Activated CD8-positive, alpha-beta memory T cell treated with anti-CD3 and anti-CD28 coated beads, Interleukin-2, amount 10 ng/mL, durations not matched to agents 7 days and 5 days (primary cell): ENCODE measurements at regions not wholly inside any gene's neighbourhood (a gene's known extent, or its start where the extent isn't known, plus 50 kb on each side); places are given as distances from the start of the nearest gene placed in this dataset.

Source experiments
- ATAC-seq: fragments of 150-1000 bp; cut with Tn5 transposase; one replicate; pipeline ENCODE4 v1.10.0; 2021; ENCODE audit warnings: moderate library complexity
- CTCF ChIA-PET: fragments of 350-600 bp; sonication (Branson Sonifier 250); formaldehyde crosslinking; loops from one replicate; lab custom pipeline; 2021; ENCODE audit warnings: antibody characterized with exemption; lab: Charles Lee
- DNase-seq: peaks from one replicate; pipeline ENCODE4 v3.0.0-alpha.2; 2020
- H3K27ac Mint-ChIP-seq: one replicate; pipeline ENCODE4 v1.8.0; 2021; ENCODE audit warnings: mild to moderate bottlenecking, mixed read lengths
- H3K27me3 Mint-ChIP-seq: one replicate; pipeline ENCODE4 v1.8.0; 2021; ENCODE audit warnings: mixed read lengths
- H3K36me3 Mint-ChIP-seq: one replicate; pipeline ENCODE4 v1.8.0; 2021; ENCODE audit warnings: mild to moderate bottlenecking, mixed read lengths
- H3K4me1 Mint-ChIP-seq: one replicate; pipeline ENCODE4 v1.8.0; 2021; ENCODE audit warnings: mixed read lengths
- H3K4me3 Mint-ChIP-seq: one replicate; pipeline ENCODE4 v1.8.0; 2021; ENCODE audit warnings: mild to moderate bottlenecking, moderate library complexity, mixed read lengths
- H3K9me3 Mint-ChIP-seq: one replicate; pipeline ENCODE4 v1.8.0; 2022; ENCODE audit warnings: low read depth, mixed read lengths

- Mint-ChIP-seq H3K4me3 (no peak overlapping the region), H3K27ac (no peak overlapping the region), H3K36me3 (no peaks in the 10 kb centered on the region), H3K4me1 (no peaks in the 10 kb centered on the region), H3K9me3 (no peaks in the 10 kb centered on the region), H3K27me3 (no peaks in the 10 kb centered on the region)
- DNase-seq (no peak), ATAC-seq (no peak)
- CTCF ChIA-PET = no interaction called here
Observed at GRCh38 chr14:54104601-54105145, 148.0 kb upstream of the BMP4 start.

DNA sequence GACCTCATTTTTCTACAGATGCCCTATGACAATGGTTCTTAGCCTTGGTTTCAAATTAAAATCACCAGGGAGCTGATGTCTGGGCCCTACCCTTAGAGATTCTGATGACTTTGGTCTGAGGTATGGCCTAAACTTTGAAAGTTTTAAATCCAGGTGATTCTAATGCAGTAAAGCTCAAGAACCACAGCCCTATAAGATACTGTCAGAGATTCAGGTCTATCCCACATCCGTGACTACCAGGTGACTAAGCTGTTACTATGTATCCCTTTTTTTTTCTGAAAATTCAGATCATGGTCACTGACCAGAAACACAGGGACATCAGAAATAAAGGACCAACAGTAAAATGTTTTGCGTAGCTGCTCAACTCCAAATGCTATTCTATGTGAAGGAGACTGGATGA is 148.8 kb upstream of the BMP4 start:
- DNase-seq (no peak), ATAC-seq (no peak)
- Mint-ChIP-seq H3K9me3 (no peaks in the 10 kb centered on the region), H3K27ac (no peak overlapping the region), H3K4me1 (no peaks in the 10 kb centered on the region), H3K27me3 (no peaks in the 10 kb centered on the region), H3K4me3 (no peak overlapping the region), H3K36me3 (no peaks in the 10 kb centered on the region)
- CTCF ChIA-PET = no interaction called here

GRCh38 chr14:54105898-54106297 is 149.3 kb upstream of the BMP4 start:
- no peak overlapping the region for H3K4me3 Mint-ChIP-seq
- ATAC-seq = no peak
- H3K27me3 Mint-ChIP-seq = no peaks in the 10 kb centered on the region
- DNase-seq = no peak
- no peak overlapping the region for H3K27ac Mint-ChIP-seq
- H3K36me3 Mint-ChIP-seq = no peaks in the 10 kb centered on the region
- H3K9me3 Mint-ChIP-seq = no peaks in the 10 kb centered on the region
- CTCF ChIA-PET = no interaction called here
- no peaks in the 10 kb centered on the region for H3K4me1 Mint-ChIP-seq

DNA sequence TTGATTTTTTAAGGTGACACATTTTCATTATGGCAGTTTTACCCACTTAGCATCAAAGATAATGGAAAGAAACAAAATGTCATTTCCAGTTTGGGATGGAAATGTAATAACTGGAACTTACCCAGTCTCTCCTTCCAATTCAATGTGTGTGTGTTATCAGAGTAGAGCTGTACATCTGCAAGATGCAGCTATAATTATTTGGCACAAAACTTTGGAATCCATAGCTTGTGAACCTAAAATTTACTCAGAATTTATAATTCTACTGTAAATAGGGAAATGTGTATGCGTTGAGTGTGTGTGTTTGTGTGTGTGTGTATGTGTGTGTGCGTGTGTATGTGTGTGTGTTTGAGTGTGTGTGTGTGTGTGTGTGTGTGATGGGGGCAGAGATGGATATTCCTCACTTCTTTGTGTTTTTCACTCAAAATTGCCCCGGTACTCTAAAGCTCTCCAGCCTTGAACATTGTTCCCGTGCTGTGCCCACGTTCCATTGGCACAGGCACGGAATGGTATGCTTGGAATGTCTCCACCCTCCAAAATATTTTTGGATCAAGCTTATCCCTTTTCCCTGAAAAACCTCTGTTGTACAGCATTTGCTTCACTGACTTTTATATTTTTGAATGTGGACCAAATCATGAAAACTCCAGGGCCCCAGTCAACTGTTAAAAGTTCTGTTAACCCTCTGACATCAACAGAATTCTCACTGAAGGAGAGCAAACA is 150.2 kb upstream of the BMP4 start:
- no peaks in the 10 kb centered on the region for H3K4me1 Mint-ChIP-seq
- DNase-seq (no peak), ATAC-seq (no peak)
- H3K9me3 Mint-ChIP-seq = no peaks in the 10 kb centered on the region
- CTCF ChIA-PET = no interaction called here
- H3K36me3 Mint-ChIP-seq = no peaks in the 10 kb centered on the region
- no peak overlapping the region for H3K4me3 Mint-ChIP-seq
- H3K27me3 Mint-ChIP-seq = no peaks in the 10 kb centered on the region
- no peak overlapping the region for H3K27ac Mint-ChIP-seq

- H3K27me3 Mint-ChIP-seq = no peaks in the 10 kb centered on the region
- no peaks in the 10 kb centered on the region for H3K4me1 Mint-ChIP-seq
- DNase-seq (no peak), ATAC-seq (no peak)
- H3K4me3 Mint-ChIP-seq = no peak overlapping the region
- CTCF ChIA-PET = no interaction called here
- H3K9me3 Mint-ChIP-seq = no peaks in the 10 kb centered on the region
- no peak overlapping the region for H3K27ac Mint-ChIP-seq
- no peaks in the 10 kb centered on the region for H3K36me3 Mint-ChIP-seq
Observed at GRCh38 chr14:54108481-54109471, 152.2 kb upstream of the BMP4 start.

- DNase-seq = no peak
- Mint-ChIP-seq H3K36me3 (no peaks in the 10 kb centered on the region), H3K27ac (no peak overlapping the region), H3K9me3 (no peaks in the 10 kb centered on the region), H3K27me3 (no peaks in the 10 kb centered on the region), H3K4me3 (no peak overlapping the region), H3K4me1 (no peaks in the 10 kb centered on the region)
- CTCF ChIA-PET = no interaction called here
- ATAC-seq = no peak
Observed at GRCh38 chr14:54109521-54110120, 153.0 kb upstream of the BMP4 start.

DNA sequence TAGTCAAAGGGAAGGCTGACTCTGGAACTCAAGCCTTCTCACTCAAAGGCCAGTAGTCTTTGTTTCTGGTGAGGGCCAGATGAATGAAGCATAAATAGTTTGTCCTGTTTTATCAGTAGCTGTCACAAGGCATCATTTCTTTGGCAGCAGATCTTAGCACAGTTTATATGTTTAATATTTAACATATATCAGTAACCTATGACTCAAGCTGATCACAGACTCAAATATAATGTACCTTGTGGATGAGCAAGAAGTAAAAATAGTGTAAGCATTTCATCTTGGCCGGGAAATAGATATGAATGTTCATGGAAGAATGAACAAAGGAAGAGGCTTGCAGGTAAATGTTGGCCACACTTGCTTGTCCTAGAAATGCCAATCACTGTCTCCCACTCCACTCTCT is 158.3 kb upstream of the BMP4 start:
- Mint-ChIP-seq H3K4me1 (no peaks in the 10 kb centered on the region), H3K4me3 (no peak overlapping the region), H3K9me3 (no peaks in the 10 kb centered on the region), H3K27ac (no peak overlapping the region), H3K36me3 (no peaks in the 10 kb centered on the region), H3K27me3 (peaks cover 2% of the 10 kb centered on the region)
- DNase-seq (no peak), ATAC-seq (no peak)
- CTCF ChIA-PET = no interaction called here

- no peaks in the 10 kb centered on the region for H3K9me3 Mint-ChIP-seq
- CTCF ChIA-PET = no interaction called here
- H3K4me1 Mint-ChIP-seq = no peaks in the 10 kb centered on the region
- peaks cover 2% of the 10 kb centered on the region for H3K27me3 Mint-ChIP-seq
- no peak overlapping the region for H3K4me3 Mint-ChIP-seq
- no peaks in the 10 kb centered on the region for H3K36me3 Mint-ChIP-seq
- DNase-seq (no peak), ATAC-seq (no peak)
- no peak overlapping the region for H3K27ac Mint-ChIP-seq
Observed at GRCh38 chr14:54116198-54116885, 159.7 kb upstream of the BMP4 start.

DNA sequence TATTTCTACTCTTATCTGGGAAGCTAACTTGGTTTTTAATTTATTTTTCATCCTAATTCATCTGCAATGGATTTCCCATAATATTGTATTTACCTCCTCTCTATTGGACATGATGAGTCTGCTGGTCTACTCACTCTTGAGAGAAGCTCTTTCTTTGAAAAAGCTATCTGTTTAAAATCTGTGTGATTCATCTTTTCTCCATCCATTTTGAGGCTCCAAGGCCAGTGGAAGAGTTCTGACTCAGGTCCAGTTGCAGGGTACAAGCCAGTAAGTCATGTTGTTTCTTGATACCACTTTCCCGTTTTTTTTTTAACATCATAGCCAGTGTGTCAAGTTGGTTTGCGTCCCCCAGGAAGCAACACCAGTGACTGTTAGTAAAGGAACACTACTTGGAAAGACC is 160.3 kb upstream of the BMP4 start:
- no peak for ATAC-seq
- no peaks in the 10 kb centered on the region for H3K9me3 Mint-ChIP-seq
- H3K4me1 Mint-ChIP-seq = no peaks in the 10 kb centered on the region
- H3K4me3 Mint-ChIP-seq = no peak overlapping the region
- no peak for DNase-seq
- H3K27ac Mint-ChIP-seq = no peak overlapping the region
- H3K36me3 Mint-ChIP-seq = no peaks in the 10 kb centered on the region
- peaks cover 2% of the 10 kb centered on the region for H3K27me3 Mint-ChIP-seq
- CTCF ChIA-PET = no interaction called here

DNA sequence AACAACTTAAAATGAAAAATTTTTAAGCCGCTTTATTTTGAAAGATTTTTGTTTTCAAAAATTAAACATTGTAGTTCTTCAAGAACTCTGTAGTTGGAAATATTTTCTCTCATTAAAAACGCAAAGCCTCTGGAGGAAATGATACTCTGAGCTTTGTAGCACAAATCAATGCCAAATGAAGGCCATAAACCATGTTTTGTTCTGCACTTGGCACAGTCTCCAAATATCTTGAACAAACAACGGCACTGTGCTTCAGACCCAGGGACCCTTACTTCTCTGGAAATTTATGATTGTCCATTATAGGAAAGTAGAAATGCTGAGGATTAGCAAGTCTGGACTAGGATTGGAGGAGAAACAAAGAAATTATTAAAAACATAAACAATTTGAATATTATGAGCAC is 160.8 kb upstream of the BMP4 start:
- Mint-ChIP-seq H3K4me1 (no peaks in the 10 kb centered on the region), H3K27me3 (peaks cover 2% of the 10 kb centered on the region), H3K9me3 (no peaks in the 10 kb centered on the region), H3K4me3 (no peak overlapping the region), H3K36me3 (no peaks in the 10 kb centered on the region), H3K27ac (no peak overlapping the region)
- DNase-seq = no peak
- CTCF ChIA-PET = no interaction called here
- ATAC-seq = no peak

DNA sequence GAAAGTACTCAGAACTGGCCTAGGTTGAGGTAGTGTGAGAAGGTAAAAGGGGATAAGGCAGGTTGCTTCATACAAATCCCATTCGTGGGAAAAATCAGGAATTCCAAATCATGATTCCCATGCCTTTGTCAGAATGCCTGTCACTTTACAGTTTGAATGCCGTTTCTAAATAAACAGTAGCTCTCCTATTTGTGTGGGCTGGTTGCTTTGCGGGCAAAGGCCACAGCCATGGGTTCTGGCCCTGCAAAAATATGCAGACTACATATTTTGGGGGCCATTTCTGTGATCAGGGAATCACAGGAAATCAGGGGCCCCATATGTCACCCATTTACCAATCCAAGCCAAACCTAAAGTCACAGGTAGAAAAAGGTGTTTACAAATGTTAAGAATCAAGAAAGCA is 161.3 kb upstream of the BMP4 start:
- Mint-ChIP-seq H3K4me1 (no peaks in the 10 kb centered on the region), H3K27ac (no peak overlapping the region), H3K36me3 (no peaks in the 10 kb centered on the region), H3K27me3 (peaks cover 2% of the 10 kb centered on the region), H3K4me3 (no peak overlapping the region), H3K9me3 (no peaks in the 10 kb centered on the region)
- ATAC-seq (no peak), DNase-seq (no peak)
- CTCF ChIA-PET = no interaction called here

DNA sequence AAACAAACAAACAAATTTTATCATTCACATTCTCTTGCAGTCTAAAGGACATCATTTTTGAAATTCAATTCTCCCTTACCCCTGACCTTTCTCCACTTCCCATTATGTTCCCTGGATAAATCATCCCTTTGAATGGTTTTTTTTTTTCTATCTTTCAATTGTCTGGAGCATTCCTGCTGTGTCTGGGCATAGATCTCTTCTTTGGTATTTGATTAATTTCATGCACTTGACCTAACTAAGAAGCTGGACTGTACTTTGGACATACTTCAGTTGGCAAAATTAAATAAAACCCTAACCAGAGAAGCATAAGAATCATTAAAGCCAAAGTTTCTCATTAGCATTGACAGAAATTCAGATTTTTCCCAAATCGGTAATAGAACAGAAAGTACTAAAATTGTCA is 163.6 kb upstream of the BMP4 start:
- Mint-ChIP-seq H3K9me3 (peaks cover 2% of the 10 kb centered on the region), H3K36me3 (no peaks in the 10 kb centered on the region)

DNA sequence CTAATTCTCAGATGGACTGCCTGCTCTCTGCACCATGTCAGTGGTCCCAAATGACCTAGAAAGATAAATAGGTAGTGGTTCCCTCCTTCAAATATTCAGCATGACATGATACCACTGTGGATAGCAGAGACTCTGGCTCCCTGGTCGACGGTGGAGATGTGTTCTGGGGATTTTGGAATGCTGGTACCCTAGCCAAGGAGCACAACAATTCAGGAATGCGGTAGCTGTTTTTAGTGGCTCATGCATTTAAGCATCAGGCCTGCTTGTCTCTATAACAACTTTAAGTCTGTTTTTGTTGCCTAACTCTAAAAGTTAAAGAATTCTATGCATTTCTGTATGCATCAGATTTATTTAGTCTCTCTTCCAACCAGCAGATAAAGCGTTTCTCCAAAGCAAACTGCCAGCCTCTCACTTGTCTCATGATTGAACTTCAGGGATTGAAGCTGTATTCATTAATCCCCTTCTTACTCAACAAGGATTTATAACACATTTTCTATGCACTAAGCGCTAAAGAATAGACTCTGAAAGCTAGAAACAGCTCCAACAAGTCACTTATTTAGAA is 164.9 kb upstream of the BMP4 start:
- H3K9me3 Mint-ChIP-seq = peaks cover 2% of the 10 kb centered on the region
- H3K27me3 Mint-ChIP-seq = peaks cover 2% of the 10 kb centered on the region
- no peaks in the 10 kb centered on the region for H3K4me1 Mint-ChIP-seq
- ATAC-seq = no peak
- no peak for DNase-seq
- H3K4me3 Mint-ChIP-seq = no peak overlapping the region
- no peaks in the 10 kb centered on the region for H3K36me3 Mint-ChIP-seq
- CTCF ChIA-PET = no interaction called here
- H3K27ac Mint-ChIP-seq = no peak overlapping the region

More for the DNA sequence above, 163.6 kb upstream of the BMP4 start:
- CTCF ChIA-PET = no interaction called here
- Mint-ChIP-seq H3K4me1 (no peaks in the 10 kb centered on the region), H3K4me3 (no peak overlapping the region), H3K27ac (no peak overlapping the region), H3K27me3 (peaks cover 2% of the 10 kb centered on the region)
- DNase-seq (no peak), ATAC-seq (no peak)
